Activated naive CD8-positive, alpha-beta T cell treated with anti-CD3 and anti-CD28 coated beads, Interleukin-2, amount 10 ng/mL, durations not matched to agents 7 days and 5 days (primary cell): ENCODE measurements at regions not wholly inside any gene's neighbourhood (a gene's known extent, or its start where the extent isn't known, plus 50 kb on each side); places are given as distances from the start of the nearest gene placed in this dataset.
"Not testable (repeated sequence)": the region's sequence is repeated elsewhere in the genome, so short reads cannot be mapped to it uniquely, and the experiment has no call there.

Experiments used
- ATAC-seq: fragments of 150-1000 bp; cut with Tn5 transposase; one replicate; pipeline ENCODE4 v1.10.0; 2021; ENCODE audit warnings: low read depth, moderate library complexity
- POLR2A ChIA-PET: fragments of 350-600 bp; sonication (Branson Sonifier 250); formaldehyde crosslinking; loops from one replicate; lab custom pipeline; 2021; ENCODE audit warnings: antibody characterized with exemption; lab: Charles Lee
- DNase-seq: peaks from one replicate; pipeline ENCODE4 v3.0.0; 2021
- H3K27ac Mint-ChIP-seq: one replicate; pipeline ENCODE4 v1.8.0; 2022; ENCODE audit warnings: mild to moderate bottlenecking, mixed read lengths
- H3K27me3 Mint-ChIP-seq: one replicate; pipeline ENCODE4 v1.8.0; 2022; ENCODE audit warnings: mild to moderate bottlenecking, moderate library complexity, mixed read lengths
- H3K36me3 Mint-ChIP-seq: one replicate; pipeline ENCODE4 v1.8.0; 2021; ENCODE audit warnings: mild to moderate bottlenecking, mixed read lengths
- H3K4me1 Mint-ChIP-seq: one replicate; pipeline ENCODE4 v1.8.0; 2021; ENCODE audit warnings: mixed read lengths
- H3K4me3 Mint-ChIP-seq: one replicate; pipeline ENCODE4 v1.8.0; 2022; ENCODE audit warnings: mild to moderate bottlenecking, moderate library complexity, mixed read lengths
- H3K9me3 Mint-ChIP-seq: one replicate; pipeline ENCODE4 v1.8.0; 2021; ENCODE audit warnings: mixed read lengths

DNA sequence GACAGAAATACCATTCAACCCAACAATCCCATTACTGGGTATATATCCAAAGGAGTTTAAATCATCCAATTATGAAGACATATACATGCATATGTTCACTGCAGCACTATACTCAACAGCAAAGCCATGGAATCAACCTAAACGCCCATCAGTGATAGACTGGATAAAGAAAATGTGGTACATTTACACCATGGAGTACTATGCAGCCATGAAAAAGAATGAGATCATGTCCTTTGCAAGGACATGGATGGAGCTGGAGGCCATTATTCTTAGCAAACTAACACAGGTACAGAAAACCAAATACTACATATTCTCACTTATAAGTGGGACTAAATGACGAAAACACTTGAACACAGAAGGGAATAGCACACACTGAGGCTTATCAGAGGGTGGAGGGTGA is 230.6 kb upstream of the ETAA1 start:
- POLR2A ChIA-PET, H3K9me3 Mint-ChIP-seq, DNase-seq, H3K4me1 Mint-ChIP-seq, H3K36me3 Mint-ChIP-seq, H3K27me3 Mint-ChIP-seq, H3K27ac Mint-ChIP-seq, H3K4me3 Mint-ChIP-seq, ATAC-seq: not testable (repeated sequence)

DNA sequence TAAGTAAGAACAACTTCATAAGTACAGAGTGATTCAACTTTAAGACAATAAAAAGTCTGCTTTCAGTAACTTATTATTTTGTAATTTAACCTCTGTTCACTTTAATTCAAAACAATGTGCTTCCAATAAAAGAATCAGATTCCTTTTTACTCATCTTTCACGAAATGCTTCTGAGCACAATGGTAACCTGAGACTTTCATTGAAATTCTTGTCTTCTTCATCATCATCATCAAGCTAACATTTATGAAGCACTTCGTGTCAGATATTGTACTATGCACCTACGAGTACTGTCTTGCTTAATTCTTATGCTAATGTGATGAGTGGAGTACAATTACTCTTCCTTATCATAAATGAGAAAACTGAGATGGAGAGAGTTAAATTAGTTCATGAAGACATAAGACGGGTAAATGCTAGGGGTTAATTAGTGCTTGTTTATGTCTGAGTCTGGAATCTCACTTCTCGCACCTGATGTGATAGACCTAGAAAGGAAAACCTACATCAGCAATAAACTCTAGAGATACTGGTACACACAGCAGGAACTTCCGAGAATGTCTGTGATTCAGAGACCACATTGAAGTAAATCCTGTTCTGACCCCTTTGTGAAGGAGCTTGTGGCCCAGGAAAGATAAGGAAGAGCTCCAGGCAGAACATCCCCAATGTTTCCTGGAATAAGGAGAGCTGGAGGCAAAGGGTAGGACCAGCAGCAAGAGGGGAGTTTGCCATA is 227.6 kb upstream of the ETAA1 start:
- DNase-seq: no peak
- POLR2A ChIA-PET: no interaction called here
- no peaks in the 10 kb centered on the region for H3K4me1 Mint-ChIP-seq
- no peak overlapping the region for H3K4me3 Mint-ChIP-seq
- no peaks in the 10 kb centered on the region for H3K36me3 Mint-ChIP-seq
- H3K27ac Mint-ChIP-seq: no peak overlapping the region
- H3K9me3 Mint-ChIP-seq: peaks cover 1% of the 10 kb centered on the region
- no peaks in the 10 kb centered on the region for H3K27me3 Mint-ChIP-seq
- ATAC-seq: no peak

DNA sequence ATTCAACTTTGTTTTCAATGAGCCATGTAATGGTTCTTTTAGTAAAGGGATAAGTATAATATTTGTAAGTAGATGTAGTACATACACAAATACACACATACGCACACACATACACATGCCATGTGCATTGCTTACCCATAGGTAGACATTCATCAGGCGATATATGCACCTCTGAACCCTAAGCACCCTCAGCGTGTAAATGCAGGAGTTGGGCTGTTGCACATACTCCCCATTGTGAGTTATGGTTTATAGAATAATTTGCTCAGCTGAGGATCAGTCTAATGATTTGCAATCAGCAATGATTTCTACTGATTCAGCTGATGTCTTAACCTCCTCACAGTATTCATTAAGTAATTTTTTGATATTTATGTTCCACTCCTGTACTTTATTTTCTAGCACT is 217.6 kb upstream of the ETAA1 start:
- H3K4me1 Mint-ChIP-seq: no peaks in the 10 kb centered on the region
- POLR2A ChIA-PET: no interaction called here
- H3K4me3 Mint-ChIP-seq: no peak overlapping the region
- peaks cover 3% of the 10 kb centered on the region for H3K9me3 Mint-ChIP-seq
- no peaks in the 10 kb centered on the region for H3K36me3 Mint-ChIP-seq
- H3K27me3 Mint-ChIP-seq: no peaks in the 10 kb centered on the region
- DNase-seq (no peak), ATAC-seq (no peak)
- H3K27ac Mint-ChIP-seq: no peak overlapping the region

DNA sequence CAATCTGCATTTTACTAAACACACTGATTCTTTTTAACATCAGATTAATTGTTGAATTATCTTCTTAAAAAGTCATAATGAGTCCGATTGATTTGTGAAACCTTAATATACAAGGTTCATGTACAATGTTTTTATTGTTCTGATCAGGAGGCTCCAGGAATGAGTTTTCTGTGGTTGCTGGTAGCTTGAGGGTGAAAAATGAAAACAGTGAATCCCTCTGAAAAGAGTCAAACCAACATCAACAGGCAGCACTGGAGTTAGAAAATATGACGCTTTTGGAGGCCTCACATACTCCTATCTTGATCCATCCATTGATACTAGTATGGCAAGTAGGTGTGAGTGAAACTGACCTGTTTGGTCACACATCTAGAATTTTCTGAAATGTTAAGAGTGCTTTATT is 216.3 kb upstream of the ETAA1 start:
- POLR2A ChIA-PET: no interaction called here
- H3K36me3 Mint-ChIP-seq: no peaks in the 10 kb centered on the region
- no peaks in the 10 kb centered on the region for H3K4me1 Mint-ChIP-seq
- peaks cover 3% of the 10 kb centered on the region for H3K9me3 Mint-ChIP-seq
- no peak for DNase-seq
- H3K27ac Mint-ChIP-seq: no peak overlapping the region
- H3K27me3 Mint-ChIP-seq: no peaks in the 10 kb centered on the region
- ATAC-seq: no peak
- no peak overlapping the region for H3K4me3 Mint-ChIP-seq

DNA sequence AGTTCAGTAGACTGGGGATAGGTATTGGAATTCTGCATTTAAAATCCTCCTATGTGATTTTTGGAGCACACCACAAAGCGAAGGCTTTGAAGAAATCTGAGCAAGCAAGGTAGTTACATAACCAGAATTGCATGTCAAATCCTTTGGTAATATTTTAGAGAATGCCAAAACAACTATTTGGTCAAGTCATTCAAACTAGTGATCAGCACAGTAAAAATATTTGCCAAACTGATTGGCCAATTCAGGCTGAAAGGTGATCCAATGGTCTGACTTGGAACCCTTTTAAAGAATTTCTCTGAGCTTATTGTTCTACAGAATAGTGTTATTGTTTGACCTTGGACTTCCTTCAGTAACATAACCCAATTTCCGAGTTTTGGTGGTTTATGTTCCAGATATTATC is 214.2 kb upstream of the ETAA1 start:
- ATAC-seq (no peak), DNase-seq (no peak)
- Mint-ChIP-seq H3K4me3 (no peak overlapping the region), H3K4me1 (no peaks in the 10 kb centered on the region), H3K36me3 (no peaks in the 10 kb centered on the region), H3K9me3 (peaks cover 2% of the 10 kb centered on the region), H3K27ac (no peak overlapping the region), H3K27me3 (no peaks in the 10 kb centered on the region)
- POLR2A ChIA-PET: no interaction called here

DNA sequence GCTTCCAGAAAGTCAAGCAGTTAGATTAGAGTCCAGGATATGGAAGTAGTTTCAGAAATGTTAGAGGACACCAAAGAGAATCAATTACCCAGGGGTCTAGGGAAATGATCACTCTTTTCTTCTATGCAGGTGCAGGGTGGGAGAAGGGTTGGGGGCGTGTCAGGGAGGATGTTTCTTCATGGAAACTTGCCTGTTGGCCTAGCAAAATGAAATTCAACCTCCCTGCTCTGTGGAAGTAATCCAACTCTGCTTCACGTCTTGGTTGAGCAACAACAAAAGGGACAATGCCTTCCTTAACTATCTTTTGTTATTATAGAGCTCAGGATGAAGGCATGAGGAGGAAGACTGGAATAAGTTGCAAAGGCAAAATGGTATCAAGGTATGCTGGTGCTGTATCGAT is 210.8 kb upstream of the ETAA1 start:
- Mint-ChIP-seq H3K27ac (no peak overlapping the region), H3K4me1 (no peaks in the 10 kb centered on the region)
- ATAC-seq: no peak

DNA sequence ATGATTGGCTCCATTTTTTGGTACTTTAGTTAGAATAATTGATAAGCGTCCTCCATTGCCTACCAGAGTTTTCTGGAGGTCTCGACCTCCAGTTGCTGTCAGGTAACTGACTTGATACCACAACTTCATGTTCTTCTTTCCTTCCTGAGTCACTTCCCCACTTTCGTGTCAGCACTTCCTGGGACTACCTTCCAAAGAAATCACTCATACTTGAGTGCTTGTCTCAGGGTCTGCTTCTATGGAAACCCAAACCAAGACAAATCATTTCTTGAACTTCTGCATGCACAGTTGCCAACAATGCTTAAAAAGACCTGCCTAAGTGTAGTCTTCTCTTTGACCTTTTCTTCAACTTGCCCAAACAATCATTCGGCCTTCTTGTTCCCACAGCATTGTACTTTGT is 210.3 kb upstream of the ETAA1 start:
- POLR2A ChIA-PET: no interaction called here
- Mint-ChIP-seq H3K9me3 (peaks cover 8% of the 10 kb centered on the region), H3K27ac (no peak overlapping the region), H3K4me1 (no peaks in the 10 kb centered on the region), H3K36me3 (no peaks in the 10 kb centered on the region), H3K27me3 (no peaks in the 10 kb centered on the region), H3K4me3 (no peak overlapping the region)
- DNase-seq (no peak), ATAC-seq (no peak)

More for the DNA sequence above, 210.8 kb upstream of the ETAA1 start:
- no peaks in the 10 kb centered on the region for H3K36me3 Mint-ChIP-seq
- no peak for DNase-seq
- H3K27me3 Mint-ChIP-seq: no peaks in the 10 kb centered on the region
- no peak overlapping the region for H3K4me3 Mint-ChIP-seq
- peaks cover 8% of the 10 kb centered on the region for H3K9me3 Mint-ChIP-seq
- POLR2A ChIA-PET: no interaction called here

DNA sequence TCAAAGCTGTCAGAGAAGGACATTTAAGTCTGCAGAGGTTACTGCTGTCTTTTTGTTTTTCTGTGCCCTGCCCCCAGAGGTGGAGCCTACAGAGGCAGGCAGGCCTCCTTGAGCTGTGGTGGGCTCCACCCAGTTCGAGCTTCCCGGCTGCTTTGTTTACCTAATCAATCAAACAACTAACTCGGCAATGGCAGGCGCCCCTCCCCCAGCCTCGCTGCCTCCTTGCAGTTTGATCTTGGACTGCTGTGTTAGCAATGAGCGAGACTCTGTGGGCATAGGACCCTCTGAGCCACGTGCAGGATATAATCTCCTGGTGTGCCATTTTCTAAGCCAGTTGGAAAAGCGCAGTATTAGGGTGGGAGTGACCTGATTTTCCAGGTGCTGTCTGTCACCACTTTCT is 201.8 kb upstream of the ETAA1 start:
- ATAC-seq, POLR2A ChIA-PET, DNase-seq, H3K27me3 Mint-ChIP-seq, H3K9me3 Mint-ChIP-seq, H3K36me3 Mint-ChIP-seq, H3K4me3 Mint-ChIP-seq, H3K4me1 Mint-ChIP-seq, H3K27ac Mint-ChIP-seq: not testable (repeated sequence)

DNA sequence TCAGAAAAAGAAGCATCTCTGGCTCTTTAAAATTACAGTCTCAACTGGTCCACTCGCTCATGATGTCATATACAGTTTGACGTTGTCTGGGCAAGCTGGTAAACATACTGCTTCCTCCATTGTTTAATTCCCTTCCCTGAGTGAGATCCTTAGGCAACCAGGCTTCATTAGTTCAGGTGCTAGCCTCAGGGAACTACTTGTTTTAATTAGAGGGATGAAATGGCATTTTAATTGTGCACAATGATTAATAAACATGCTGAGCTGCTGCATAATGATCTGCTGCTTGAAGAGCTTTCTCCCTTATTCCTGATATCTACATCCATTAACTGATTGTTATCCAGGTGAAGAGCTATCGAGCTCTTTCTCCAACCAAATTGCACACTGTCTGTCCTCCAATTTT is 195.6 kb upstream of the ETAA1 start:
- POLR2A ChIA-PET: no interaction called here
- no peaks in the 10 kb centered on the region for H3K27me3 Mint-ChIP-seq
- no peak overlapping the region for H3K27ac Mint-ChIP-seq
- ATAC-seq: no peak
- H3K36me3 Mint-ChIP-seq: no peaks in the 10 kb centered on the region
- H3K4me1 Mint-ChIP-seq: no peaks in the 10 kb centered on the region
- no peak overlapping the region for H3K4me3 Mint-ChIP-seq
- no peaks in the 10 kb centered on the region for H3K9me3 Mint-ChIP-seq
- DNase-seq: no peak

DNA sequence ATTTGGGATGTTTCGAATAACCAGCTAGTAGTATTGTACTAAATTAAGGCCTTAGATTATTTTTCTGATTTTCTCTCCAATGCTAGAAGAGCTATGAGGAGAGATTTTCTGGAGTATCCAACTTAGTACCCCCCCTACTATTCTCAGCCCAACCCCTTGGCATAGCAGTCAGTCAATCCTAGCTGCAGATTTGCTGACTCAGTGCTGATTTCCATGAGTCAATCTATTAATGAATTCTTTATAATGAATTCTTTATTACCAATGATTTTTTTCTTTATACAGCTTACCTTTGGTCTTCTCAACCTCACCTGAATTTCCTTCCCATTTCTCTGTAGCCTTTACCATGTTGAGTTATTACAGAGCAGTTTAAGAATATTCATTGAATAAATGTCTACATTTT is 192.8 kb upstream of the ETAA1 start:
- Mint-ChIP-seq H3K27me3 (no peaks in the 10 kb centered on the region), H3K4me1 (no peaks in the 10 kb centered on the region), H3K4me3 (no peak overlapping the region), H3K27ac (no peak overlapping the region), H3K9me3 (no peaks in the 10 kb centered on the region), H3K36me3 (no peaks in the 10 kb centered on the region)
- DNase-seq: no peak
- ATAC-seq: no peak
- POLR2A ChIA-PET: no interaction called here

DNA sequence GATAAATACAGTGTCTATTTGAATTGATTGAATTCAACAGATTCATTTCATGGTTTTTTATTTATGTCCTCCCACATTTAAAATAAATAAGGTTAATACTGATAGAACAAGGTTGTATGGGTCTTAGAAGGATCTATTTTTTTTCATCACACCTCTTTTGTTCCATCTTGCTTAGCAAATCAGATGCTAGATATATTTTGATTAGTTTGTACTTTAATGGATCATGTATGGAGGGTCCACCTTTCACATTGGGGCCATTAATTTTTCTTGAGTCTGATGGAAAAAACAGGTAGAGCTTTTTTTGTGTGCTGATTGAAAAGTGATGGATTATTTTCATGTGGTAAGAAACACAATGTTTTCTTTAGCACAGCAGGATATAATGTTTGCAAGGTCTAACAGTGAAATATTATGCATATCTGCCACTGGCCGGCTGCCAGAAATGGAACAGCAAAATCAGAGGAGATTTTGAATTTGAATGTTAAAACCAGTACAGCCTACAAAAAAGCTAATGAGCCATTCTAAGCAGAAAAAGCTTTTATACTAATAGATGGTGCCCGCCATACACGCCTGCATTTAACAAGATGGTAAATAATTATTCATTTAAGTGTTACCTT is 188.1 kb upstream of the ETAA1 start:
- Mint-ChIP-seq H3K4me1 (no peaks in the 10 kb centered on the region), H3K27me3 (peaks cover 4% of the 10 kb centered on the region), H3K27ac (no peak overlapping the region), H3K9me3 (no peaks in the 10 kb centered on the region), H3K36me3 (no peaks in the 10 kb centered on the region), H3K4me3 (no peak overlapping the region)
- POLR2A ChIA-PET: no interaction called here
- DNase-seq (no peak), ATAC-seq (no peak)

DNA sequence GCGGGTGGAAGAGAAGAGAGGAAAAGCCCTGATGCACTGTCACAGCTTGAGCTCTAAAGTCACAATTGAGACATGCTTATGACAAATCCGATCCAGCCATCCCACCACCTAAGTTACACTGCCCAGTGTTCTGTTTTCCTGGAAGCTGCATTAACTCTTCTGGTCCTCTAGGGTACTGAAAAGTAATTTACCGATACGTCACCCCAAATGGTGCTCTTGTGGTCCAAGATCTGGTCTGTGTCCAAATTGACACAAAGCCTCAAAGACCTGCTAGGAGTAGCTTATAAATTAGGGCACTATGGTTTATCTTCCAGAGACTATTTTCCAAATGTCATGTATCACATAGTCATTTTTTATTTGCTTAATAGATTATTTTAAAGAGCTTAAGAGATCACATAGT is 186.7 kb upstream of the ETAA1 start:
- POLR2A ChIA-PET: no interaction called here
- H3K27me3 Mint-ChIP-seq: peaks cover 4% of the 10 kb centered on the region
- no peaks in the 10 kb centered on the region for H3K4me1 Mint-ChIP-seq
- ATAC-seq (no peak), DNase-seq (no peak)
- no peak overlapping the region for H3K4me3 Mint-ChIP-seq
- H3K36me3 Mint-ChIP-seq: no peaks in the 10 kb centered on the region
- H3K9me3 Mint-ChIP-seq: no peaks in the 10 kb centered on the region
- no peak overlapping the region for H3K27ac Mint-ChIP-seq

DNA sequence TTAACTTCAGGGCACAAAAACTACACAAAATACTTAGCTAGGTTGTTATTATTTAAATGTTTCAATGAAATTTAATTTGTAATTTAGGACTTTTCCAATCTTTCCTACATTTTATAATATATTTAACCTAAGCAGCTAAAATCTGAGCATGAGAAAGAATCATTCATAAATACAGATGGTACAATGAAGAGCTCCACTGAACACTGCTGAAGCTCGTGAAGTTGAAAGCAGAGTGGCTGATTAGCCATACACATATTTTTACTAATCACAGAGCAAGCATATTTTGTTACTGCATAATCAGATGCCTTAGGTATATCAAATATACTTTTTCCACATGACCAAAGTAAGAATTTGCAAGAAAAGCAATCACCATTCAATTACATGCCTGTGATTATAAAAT is 184.9 kb upstream of the ETAA1 start:
- H3K4me1 Mint-ChIP-seq: no peaks in the 10 kb centered on the region
- H3K27me3 Mint-ChIP-seq: peaks cover 4% of the 10 kb centered on the region
- DNase-seq (no peak), ATAC-seq (no peak)
- POLR2A ChIA-PET: no interaction called here
- no peak overlapping the region for H3K4me3 Mint-ChIP-seq
- no peak overlapping the region for H3K27ac Mint-ChIP-seq
- H3K36me3 Mint-ChIP-seq: no peaks in the 10 kb centered on the region
- no peaks in the 10 kb centered on the region for H3K9me3 Mint-ChIP-seq

DNA sequence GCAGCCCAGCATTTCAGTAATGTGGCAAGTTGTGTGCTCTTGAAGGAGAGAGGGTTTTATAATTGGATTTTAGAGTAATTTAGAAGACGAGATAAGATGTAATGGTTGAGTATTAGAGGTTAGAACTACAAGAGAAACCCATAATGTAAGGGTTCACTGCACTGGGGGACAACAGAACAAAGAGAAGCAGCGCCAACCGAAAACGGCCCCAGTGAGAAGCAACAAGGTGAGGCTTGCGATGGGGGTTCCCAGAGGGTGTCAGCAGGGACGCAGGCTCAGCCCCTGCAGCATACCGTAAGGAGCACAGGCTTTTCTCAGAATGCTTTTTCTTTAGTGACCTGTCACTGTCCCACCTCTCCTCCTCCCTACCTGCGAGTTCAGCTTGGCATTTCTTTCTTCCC is 183.9 kb upstream of the ETAA1 start:
- POLR2A ChIA-PET: no interaction called here
- H3K4me3 Mint-ChIP-seq: no peak overlapping the region
- H3K9me3 Mint-ChIP-seq: no peaks in the 10 kb centered on the region
- ATAC-seq: no peak
- no peaks in the 10 kb centered on the region for H3K4me1 Mint-ChIP-seq
- no peak overlapping the region for H3K27ac Mint-ChIP-seq
- peaks cover 4% of the 10 kb centered on the region for H3K27me3 Mint-ChIP-seq
- DNase-seq: no peak
- H3K36me3 Mint-ChIP-seq: no peaks in the 10 kb centered on the region
